GM12875 (cell line): ENCODE measurements at regions not wholly inside any gene's neighbourhood (a gene's known extent, or its start where the extent isn't known, plus 50 kb on each side); places are given as distances from the start of the nearest gene placed in this dataset.

Source experiments
- H3K4me3 ChIP-seq: one replicate; pipeline ENCODE4 v1.5.1; 2011; ENCODE audit warnings: low read depth, low read length, control low read depth
- TF ChIP-seq, protein P1 (sequence below): IDR thresholded peaks from 2 replicates; pipeline ENCODE4 v1.5.1; 2011; ENCODE audit warnings: low read depth, mild to moderate bottlenecking, control low read depth, inconsistent platforms, low read length, moderate library complexity, borderline replicate concordance; ENCODE audit not compliant: insufficient read depth

DNA sequence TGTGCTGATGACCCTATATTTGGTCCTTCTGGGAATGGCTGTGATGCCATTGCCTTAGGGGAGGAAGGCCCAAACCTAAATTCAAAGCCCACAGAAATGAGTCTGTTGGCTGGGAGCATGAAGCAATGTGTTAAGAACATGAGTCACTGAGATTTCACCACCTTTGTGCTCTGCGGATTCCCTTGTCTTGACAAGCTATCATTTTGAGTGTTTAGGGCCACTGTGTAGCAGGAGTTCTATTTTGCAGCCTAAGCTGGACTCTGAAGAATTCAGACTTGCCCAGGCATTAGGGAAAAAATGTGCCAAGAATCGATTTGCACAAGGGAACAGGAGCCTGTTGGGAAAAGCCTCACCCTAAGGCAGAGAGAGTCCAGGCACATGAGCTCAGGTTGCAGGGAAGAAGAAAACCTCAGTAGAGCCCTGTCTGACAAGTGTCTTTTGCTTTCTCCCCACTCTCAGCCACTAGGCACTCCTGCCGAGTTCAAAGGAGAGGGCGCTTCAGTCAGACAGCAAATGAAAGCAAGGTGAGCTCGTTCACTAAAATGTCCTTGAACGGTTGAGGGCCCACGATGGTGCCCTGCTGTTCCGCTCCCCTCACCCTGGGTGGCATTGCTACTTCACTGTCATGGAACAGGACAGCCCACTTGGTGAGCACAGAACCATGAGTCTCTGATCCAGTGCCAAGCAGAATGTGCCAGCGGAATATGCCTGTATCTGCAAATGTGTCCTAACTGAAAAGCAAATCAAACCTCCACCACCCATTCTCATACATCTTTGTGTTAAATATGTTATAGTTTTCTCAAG, 93.6 kb downstream of the PRLHR start:
- H3K4me3 ChIP-seq, result no peak overlapping the region
- TF ChIP-seq, protein P1, sequence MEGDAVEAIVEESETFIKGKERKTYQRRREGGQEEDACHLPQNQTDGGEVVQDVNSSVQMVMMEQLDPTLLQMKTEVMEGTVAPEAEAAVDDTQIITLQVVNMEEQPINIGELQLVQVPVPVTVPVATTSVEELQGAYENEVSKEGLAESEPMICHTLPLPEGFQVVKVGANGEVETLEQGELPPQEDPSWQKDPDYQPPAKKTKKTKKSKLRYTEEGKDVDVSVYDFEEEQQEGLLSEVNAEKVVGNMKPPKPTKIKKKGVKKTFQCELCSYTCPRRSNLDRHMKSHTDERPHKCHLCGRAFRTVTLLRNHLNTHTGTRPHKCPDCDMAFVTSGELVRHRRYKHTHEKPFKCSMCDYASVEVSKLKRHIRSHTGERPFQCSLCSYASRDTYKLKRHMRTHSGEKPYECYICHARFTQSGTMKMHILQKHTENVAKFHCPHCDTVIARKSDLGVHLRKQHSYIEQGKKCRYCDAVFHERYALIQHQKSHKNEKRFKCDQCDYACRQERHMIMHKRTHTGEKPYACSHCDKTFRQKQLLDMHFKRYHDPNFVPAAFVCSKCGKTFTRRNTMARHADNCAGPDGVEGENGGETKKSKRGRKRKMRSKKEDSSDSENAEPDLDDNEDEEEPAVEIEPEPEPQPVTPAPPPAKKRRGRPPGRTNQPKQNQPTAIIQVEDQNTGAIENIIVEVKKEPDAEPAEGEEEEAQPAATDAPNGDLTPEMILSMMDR, result no peak

DNA sequence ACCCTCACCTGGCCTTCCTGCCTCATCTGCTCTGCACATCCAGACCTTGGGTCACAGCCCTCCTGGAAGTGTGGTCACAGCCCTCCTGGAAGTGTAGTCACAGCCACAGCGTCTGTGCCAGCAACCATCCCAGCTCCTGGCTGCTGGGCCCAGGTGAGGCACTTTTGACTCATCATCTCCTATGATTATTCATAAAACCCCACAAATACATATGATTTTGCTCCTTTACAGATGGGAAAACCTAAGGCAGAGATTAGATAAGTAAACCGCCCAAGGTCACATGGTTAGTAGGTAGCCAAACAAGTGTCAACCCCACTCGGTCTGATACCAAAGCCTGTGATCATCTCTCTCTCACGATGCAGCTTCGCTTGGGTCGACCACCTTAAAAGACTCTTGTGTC, 94.3 kb downstream of the PRLHR start:
- H3K4me3 ChIP-seq, result no peak overlapping the region
- TF ChIP-seq, protein P1, result no peak

DNA sequence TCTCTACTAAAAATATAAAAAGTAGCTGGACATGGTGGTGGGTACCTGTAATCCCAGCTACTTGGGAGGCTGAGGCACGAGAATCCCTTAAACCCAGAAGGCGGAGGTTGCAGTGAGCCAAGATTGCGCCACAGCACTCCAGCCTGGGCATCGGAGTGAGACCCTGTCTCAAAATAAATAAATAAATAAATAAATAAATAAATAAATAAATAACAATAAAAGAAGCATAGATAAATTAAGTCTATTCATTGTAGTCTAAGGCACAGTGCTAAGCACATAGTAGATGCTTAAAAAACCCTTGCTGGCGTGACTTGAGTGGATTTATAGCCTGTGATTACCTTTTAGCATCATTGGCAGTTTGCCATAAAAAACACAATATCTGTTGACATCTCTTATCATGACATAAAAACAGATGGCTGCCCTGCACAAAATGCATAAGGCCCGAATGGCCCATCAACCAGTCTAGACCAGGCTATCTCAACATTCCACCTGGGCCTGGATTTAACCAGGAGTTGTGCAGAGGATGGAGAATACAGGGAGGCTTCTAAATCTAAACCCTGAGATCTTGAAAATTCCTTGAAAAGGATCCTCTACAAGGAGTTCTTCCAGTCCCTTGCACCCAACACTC, 94.9 kb downstream of the PRLHR start:
- no peak overlapping the region for H3K4me3 ChIP-seq
- TF ChIP-seq, protein P1, result no peak

DNA sequence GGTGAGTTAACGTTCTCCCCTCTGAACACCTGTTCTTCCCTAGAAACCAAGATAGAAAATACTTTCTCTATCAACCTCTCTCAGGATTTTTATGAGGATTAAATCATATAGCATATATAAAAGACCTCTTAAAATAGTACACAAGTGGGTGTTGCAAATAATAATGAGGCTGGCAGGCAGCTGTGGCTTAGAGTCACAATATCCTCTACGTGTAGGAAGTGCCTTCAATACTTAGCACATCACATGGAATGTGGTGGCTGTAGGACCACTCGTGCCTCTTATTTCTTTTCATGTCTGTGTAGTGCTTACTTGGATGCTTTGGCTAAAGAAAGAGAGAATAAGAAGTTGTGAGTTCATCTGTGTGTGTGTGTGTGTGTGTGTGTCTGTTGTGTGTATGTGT, 96.3 kb downstream of the PRLHR start:
- TF ChIP-seq, protein P1, result no peak
- no peak overlapping the region for H3K4me3 ChIP-seq

DNA sequence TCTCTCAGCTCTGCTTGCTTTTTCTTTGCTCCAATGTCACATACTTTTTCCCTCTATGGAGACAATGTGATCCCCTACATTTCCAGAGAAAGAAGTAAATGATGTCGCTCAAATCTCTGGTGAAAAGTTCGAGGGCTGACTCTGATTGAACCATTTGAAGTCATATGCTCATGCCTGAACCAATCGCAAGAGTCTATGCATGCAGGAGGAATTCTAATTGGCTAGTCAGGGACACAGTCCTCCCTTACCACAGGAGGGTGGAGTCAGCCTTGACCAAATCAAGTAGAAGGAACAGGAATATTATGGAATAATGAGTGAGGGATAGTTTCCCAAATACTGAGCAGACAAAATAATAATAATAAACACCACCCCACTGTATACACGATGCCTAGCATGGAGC, 96.8 kb downstream of the PRLHR start:
- TF ChIP-seq, protein P1, result no peak
- no peak overlapping the region for H3K4me3 ChIP-seq

DNA sequence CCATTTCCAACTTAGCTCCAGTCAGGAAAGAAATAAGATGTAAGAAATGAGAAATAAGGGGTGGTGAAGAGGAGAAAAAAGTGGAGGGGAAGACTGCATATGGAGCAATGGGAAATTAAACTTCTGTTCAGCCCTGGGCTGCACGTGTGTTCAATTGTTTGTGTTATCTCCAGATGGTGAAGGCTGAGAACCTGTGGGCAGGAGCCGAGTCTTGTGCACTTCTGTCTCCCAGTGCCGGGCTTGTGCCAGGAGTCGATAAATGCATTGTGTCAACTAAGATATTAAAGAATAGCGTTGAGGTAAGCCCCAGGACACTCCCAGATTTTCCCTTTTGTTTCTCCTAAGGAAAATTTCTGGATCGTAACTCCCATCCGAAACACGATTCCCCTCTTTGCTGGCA, 98.2 kb downstream of the PRLHR start:
- H3K4me3 ChIP-seq, result no peak overlapping the region

More for the DNA sequence above, 98.2 kb downstream of the PRLHR start:
- TF ChIP-seq, protein P1, result no peak
